GM18505 (cell line): ENCODE measurements at regions not wholly inside any gene's neighbourhood (a gene's known extent, or its start where the extent isn't known, plus 50 kb on each side); places are given as distances from the start of the nearest gene placed in this dataset.
"Not testable (repeated sequence)": the region's sequence is repeated elsewhere in the genome, so short reads cannot be mapped to it uniquely, and the experiment has no call there.

ENCODE experiments used
- ATAC-seq: cut with Tn5 transposase; IDR thresholded peaks from one replicate; pipeline ENCODE4 v1.9.1; 2021; ENCODE audit not compliant: unreplicated experiment
- POLR2A ChIP-seq: IDR thresholded peaks from 4 replicates; pipeline ENCODE4 v1.6.1; 2011; ENCODE audit warnings: borderline replicate concordance; ENCODE audit not compliant: insufficient read depth, insufficient read length; ENCODE audit errors: extremely low read depth

DNA sequence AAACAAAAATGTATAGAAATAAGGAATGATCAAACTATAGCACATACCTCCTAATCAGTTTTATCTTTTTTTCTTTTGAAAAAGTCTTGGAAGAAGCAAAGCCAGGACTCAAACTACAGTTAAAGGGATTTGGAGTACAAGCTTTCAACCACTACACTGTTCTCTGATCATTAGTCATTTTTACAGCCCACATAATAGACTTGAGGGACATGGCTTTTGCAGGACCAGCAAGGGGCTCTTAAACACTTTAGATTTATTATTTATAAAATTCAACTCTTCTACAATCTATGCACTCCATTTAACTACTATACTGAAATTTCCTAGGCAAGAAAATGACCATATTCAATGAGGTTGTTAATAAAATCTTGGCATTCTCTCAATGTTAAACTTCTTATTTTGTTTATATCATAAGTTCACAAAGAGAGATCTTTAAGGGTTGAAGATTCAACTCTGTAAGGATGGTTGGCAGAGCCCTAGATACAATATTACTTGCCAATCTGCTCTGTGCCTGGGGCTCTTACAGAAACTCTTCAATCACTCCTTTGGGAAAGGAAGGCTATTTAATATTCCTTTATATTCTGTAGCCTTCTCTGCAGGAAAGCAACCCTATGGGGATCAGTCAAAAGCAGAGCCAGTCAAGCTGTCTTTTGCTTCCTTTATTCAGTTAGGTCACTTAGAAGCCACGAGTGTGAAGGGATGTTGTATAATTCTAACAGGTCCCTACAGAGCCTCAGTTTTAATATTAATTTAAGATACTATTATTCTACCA, 557.7 kb upstream of the SGO1 start:
- no peak for ATAC-seq

DNA sequence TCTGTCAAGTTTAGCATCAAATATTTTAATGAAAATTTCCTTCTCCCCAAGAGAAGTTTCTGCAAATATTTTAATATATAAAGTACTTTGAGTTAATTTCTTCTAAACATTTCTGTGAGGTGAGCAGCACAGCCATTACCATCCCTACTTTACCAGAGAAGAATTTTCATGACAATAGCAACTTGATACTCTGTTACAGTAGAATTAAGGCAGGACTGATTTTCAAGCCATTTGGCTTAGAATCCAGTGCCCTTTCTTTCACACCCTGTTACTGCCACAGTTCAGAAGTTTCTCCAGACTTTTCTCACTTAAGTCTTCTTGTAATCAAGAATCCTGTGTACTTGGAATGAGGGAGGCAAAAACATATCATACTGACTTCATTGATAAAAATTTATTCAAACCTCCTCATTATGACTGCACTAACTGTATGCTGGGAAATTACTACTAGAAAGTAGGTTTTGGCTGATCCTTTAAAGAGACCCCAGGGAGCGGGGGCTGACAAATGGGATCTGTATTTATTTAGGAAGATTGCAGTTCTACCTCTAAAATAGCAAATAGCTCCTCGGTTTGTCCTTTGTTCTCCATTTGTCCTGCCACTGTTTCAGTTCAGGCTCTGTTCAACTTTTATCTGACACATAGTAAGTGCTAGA, 557.0 kb upstream of the SGO1 start:
- ATAC-seq = no peak
- no peak for TF ChIP-seq POLR2A

More for the DNA sequence above, 557.7 kb upstream of the SGO1 start:
- TF ChIP-seq POLR2A = no peak

DNA sequence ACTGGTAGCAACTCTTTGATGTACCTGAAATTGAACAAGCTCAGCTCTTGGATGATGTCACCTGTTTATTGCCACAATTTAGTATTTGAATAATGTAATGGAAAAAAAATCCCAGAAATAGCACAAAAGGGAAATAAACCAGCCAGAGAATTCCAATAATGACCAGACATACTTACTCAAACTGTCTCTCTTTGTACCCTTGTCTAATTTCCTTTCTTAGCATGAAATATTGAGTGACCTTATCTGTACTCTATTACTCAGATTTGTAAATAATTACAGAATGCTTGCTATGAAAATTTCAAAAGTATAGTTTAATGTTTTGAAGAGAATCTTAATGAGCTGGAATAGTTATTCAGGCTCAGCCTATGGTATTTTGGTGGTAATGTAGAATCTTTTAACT, 555.4 kb upstream of the SGO1 start:
- no peak for TF ChIP-seq POLR2A
- no peak for ATAC-seq

DNA sequence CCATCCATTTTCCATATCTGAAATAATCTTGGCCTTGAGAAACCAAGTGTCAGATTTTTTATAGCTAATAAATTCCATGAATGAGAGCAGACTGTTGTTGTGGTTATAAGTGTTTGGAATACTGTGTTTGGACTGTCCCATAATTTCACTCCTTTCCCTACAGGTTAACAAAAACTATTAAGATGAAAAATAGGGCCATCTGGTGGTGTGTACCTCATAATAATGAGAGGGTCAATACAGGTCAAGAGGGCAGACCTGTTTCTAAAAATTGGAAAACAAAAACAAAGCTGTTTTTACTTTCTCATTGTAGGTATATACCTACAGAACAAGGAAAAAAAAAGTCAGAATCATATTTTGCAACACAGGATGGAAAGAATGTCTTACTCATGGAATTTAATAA, 553.8 kb upstream of the SGO1 start:
- ATAC-seq = no peak
- TF ChIP-seq POLR2A = no peak

DNA sequence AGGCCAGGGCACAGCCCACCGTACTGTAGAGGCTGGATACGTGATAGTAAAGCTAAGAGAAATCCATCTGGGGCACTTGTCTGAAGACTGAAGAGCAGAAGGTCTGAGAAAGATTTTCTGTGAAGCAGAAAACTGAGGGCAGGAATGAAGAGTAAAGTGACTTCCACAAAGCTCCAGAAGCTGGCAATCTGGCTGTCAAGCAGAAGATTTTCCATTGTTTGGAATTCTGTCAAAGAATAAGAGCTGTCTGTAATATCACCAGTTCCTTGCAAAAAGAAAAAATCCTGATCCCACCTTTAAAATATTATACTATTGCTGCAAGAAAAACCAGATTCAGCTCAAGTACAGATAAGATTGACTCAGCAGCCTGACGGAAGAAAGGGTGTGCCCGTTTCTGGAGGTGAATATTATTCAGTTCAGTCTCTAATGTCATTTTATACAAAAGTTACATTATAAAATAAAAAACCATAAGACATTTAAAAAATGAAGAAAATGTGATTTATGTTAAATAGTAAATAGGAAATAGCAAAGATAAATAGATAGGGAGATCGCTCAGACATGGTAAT, 550.4 kb upstream of the SGO1 start:
- no peak for TF ChIP-seq POLR2A
- ATAC-seq = no peak

DNA sequence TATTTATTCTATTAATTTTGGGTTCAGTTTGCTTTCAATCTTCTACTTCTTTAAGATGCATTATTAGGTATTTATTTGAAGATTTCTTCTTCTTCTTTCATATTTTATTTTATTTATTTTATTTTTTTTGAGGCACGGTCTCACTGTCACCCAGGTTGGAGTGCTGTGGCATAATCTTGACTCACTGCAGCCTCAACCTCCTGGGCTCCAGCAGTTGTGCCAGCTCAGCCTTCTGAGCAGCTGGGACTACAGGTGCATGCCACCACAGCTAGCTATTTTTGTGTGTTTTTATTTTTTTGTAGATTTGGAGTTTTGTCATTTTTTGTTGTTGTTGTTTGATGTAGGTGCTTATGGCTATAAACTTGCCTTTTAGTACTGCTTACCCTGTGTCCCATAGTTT, 543.2 kb upstream of the SGO1 start:
- TF ChIP-seq POLR2A = no peak
- ATAC-seq = no peak

DNA sequence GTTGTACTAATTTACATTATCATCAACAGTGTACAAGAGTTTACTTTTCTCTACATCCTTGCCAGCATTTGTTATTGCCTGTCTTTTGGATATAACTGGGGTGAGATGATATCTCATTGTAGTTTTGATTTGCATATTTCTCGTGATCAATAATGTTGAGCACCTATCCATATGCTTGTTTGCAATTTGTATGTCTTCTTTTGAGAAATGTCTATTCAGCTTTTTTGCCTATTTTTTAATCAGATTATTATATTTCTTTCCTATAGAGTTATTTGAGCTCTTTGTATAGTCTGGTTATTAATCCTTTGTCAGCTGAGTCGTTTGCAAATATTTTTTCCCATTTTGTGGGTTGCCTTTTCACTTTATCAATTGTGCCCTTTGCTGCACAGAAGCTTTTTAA, 540.8 kb upstream of the SGO1 start:
- TF ChIP-seq POLR2A = no peak
- no peak for ATAC-seq

DNA sequence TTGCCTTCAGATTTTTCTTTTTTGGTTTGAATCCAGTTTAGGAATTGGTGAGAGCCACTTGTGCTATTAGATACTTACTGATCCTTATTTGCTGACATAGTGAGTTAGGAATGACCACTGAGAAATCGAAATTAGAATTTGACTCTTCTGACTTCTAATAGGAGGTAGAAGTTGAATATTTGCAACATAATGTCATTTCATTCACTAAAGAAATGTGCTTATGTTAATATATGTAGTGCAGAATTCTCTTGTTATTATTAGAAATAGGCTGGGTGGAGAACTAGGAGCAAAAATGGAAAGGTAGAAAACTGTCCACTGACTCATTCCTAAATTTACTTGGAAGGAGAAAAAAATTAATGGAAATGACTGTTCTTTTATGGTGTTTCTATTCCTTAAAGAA, 538.2 kb upstream of the SGO1 start:
- no peak for ATAC-seq
- TF ChIP-seq POLR2A = no peak

DNA sequence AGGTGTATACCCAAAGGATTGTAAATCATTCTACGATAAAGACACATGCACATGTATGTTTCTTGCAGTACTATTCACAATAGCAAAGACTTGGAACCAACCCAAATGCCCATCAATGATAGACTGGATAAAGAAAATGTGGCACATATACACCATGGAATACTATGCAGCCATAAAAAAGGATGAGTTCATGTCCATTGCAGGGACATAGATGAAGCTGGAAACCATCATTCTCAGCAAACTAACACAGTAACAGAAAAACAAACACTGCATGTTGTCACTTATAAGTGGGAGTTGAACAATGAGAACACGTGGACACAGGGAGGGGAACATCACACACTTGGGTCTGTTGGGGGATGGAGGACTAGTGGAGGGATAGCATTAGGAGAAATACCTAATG, 530.4 kb upstream of the SGO1 start:
- not testable (repeated sequence) for ATAC-seq

DNA sequence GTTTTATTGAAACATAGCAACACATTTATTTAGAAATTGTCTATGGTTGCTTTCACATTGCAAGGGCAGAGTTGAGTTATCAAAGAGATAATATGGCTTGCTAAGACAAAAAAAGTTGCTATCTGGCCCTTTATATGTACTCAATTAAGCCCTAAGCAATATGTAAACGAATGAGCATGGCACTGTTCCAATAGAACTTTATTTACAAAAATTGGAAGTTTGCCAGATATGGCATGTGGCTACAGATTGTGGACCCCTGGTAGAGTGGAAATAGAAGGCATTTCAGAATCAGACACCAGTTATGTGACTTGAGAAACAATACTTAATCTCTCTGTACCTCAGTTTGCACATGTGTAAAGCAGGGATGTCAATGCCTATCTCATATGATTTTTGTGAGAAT, 515.6 kb upstream of the SGO1 start:
- ATAC-seq = no peak

DNA sequence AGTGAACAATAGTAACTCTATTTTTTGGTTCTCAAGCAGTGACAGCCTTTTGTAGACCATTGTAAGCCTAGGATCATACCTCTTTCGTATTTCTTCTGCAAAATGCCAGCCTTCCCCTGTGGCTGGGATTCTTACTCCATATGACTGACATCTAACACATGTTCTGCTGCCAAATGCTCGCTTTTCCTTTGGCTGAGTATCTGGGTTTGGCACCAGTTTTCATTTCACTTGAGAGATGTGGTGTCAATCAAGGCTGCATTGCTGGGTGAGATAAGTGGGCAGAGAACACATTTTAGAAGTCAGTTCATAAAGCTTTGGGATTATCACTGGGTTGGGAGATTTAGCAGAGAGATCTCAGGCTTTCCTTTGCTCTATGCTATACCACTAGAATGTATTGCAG, 514.7 kb upstream of the SGO1 start:
- ATAC-seq = no peak
- TF ChIP-seq POLR2A = no peak

More for the DNA sequence above, 515.6 kb upstream of the SGO1 start:
- no peak for TF ChIP-seq POLR2A

DNA sequence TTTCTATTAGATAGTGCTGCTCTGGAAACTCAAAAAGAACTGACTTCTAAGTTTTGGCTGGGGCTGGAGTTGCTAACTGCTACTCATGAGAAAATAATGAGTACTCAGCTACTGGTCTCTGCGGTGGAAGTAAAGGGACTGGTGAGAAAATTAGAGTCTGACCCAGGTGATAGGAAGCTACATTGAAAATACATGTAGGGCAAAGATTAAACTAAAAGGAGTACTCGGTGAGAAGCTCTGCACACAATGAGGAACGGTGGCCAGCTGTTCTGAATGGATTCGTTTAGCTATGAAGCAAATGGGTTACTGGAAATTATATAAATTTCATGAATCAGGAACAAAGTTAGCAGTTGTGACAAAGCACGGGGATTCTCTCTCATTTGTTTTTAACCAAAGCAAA, 512.9 kb upstream of the SGO1 start:
- no peak for TF ChIP-seq POLR2A
- ATAC-seq = no peak

DNA sequence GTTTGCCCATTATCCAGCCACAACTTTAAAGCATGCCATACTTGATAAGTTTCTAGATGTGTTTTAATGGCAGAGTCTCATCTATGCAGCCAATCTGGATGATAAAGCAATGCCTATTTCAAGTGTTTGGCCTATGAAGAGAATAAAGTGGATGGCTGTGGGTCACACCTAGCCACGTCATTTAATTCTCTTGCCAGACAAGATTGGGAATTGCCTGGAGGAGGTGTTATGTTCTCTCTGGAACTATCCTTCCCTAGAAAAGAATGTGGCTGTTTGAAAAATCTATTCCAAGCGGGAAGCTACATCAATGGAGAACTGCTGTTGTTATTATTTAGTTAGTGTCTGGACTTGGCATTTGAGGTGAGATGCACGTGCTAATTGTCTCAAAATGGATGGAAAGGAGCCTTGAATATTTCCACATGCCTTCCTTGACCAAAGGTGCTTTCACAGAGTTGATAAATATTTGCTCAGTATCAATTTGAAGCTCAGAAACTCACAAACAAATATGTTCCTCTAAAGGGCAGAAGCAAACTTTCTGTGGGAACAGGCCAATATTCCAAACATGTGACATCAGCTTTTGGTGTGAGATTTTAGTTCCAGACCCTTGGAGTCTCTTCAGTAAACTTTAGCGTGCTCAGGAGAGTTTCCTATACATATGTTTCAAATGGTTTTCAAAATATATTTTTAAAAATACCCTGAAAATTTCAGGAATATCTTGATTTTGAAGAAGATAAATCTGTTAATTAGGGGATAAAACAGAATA, 510.6 kb upstream of the SGO1 start:
- no peak for ATAC-seq
- no peak for TF ChIP-seq POLR2A
